ENCODE measurements at regions not wholly inside any gene's neighbourhood (a gene's known extent, or its start where the extent isn't known, plus 50 kb on each side); places are given as distances from the start of the nearest gene placed in this dataset.

GRCh38 chr4:179738822-179739221 is 2296.6 kb upstream of the AGA start:
- Histone ChIP-seq H4K20me1 (ENCODE audit: insufficient read depth, low read length) (no peaks in the 10 kb centered on the region), H3F3A (ENCODE audit: insufficient read depth, low read length) (no peaks in the 10 kb centered on the region), H3K9me3 (replicated peaks; ENCODE audit: insufficient read depth, low read length) (no peaks in the 10 kb centered on the region), H3K9ac (ENCODE audit: low read length) (no peak overlapping the region), H3K4me1 (ENCODE audit: low read length) (no peaks in the 10 kb centered on the region), H2AFZ (ENCODE audit: low read length) (no peak overlapping the region), H3K27ac (ENCODE audit: low read length) (no peak overlapping the region), H3K79me2 (ENCODE audit: low read length) (no peaks in the 10 kb centered on the region), H3K36me3 (replicated peaks; ENCODE audit: insufficient read depth, low read length) (no peaks in the 10 kb centered on the region), H3K27me3 (replicated peaks; ENCODE audit: insufficient read depth, low read length) (no peaks in the 10 kb centered on the region), H3K4me2 (ENCODE audit: low read depth, low read length) (no peak overlapping the region), H3K9me2 (replicated peaks; ENCODE audit: insufficient read depth, low read length) (no peaks in the 10 kb centered on the region), H3K4me3 (ENCODE audit: low read length) (no peak overlapping the region)
- DNase-seq, result no peak
- TF ChIP-seq EZH2phosphoT487 (IDR thresholded peaks at IDR 0.05; ENCODE audit: low read length) (no peak), EZH2 (optimal IDR thresholded peaks at IDR 0.05; ENCODE audit: low read depth, low read length) (no peak)
- TF ChIP-seq, protein P1, sequence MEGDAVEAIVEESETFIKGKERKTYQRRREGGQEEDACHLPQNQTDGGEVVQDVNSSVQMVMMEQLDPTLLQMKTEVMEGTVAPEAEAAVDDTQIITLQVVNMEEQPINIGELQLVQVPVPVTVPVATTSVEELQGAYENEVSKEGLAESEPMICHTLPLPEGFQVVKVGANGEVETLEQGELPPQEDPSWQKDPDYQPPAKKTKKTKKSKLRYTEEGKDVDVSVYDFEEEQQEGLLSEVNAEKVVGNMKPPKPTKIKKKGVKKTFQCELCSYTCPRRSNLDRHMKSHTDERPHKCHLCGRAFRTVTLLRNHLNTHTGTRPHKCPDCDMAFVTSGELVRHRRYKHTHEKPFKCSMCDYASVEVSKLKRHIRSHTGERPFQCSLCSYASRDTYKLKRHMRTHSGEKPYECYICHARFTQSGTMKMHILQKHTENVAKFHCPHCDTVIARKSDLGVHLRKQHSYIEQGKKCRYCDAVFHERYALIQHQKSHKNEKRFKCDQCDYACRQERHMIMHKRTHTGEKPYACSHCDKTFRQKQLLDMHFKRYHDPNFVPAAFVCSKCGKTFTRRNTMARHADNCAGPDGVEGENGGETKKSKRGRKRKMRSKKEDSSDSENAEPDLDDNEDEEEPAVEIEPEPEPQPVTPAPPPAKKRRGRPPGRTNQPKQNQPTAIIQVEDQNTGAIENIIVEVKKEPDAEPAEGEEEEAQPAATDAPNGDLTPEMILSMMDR (IDR thresholded peaks at IDR 0.05; ENCODE audit: low read length), result no peak

- no peaks in the 10 kb centered on the region for H3K9me3 ChIP-seq (replicated peaks; ENCODE audit: insufficient read depth, low read length)
- H3K9ac ChIP-seq (ENCODE audit: low read length), result no peak overlapping the region
- no peaks in the 10 kb centered on the region for H3K27me3 ChIP-seq (replicated peaks; ENCODE audit: insufficient read depth, low read length)
- H3F3A ChIP-seq (ENCODE audit: insufficient read depth, low read length), result no peaks in the 10 kb centered on the region
- TF ChIP-seq, protein P1 (IDR thresholded peaks at IDR 0.05; ENCODE audit: low read length), result no peak
- H4K20me1 ChIP-seq (ENCODE audit: insufficient read depth, low read length), result no peaks in the 10 kb centered on the region
- no peaks in the 10 kb centered on the region for H3K36me3 ChIP-seq (replicated peaks; ENCODE audit: insufficient read depth, low read length)
- no peak for DNase-seq
- H3K27ac ChIP-seq (ENCODE audit: low read length), result no peak overlapping the region
- H3K79me2 ChIP-seq (ENCODE audit: low read length), result no peaks in the 10 kb centered on the region
- H3K9me2 ChIP-seq (replicated peaks; ENCODE audit: insufficient read depth, low read length), result no peaks in the 10 kb centered on the region
- no peak overlapping the region for H3K4me2 ChIP-seq (ENCODE audit: low read depth, low read length)
- no peak overlapping the region for H3K4me3 ChIP-seq (ENCODE audit: low read length)
- H2AFZ ChIP-seq (ENCODE audit: low read length), result no peak overlapping the region
- no peaks in the 10 kb centered on the region for H3K4me1 ChIP-seq (ENCODE audit: low read length)
Measured at GRCh38 chr4:179747218-179747910, 2305.1 kb upstream of the AGA start.

GRCh38 chr4:179748837-179749236 is 2306.6 kb upstream of the AGA start:
- H3K9me3 ChIP-seq (replicated peaks; ENCODE audit: insufficient read depth, low read length), result no peaks in the 10 kb centered on the region
- no peak overlapping the region for H3K9ac ChIP-seq (ENCODE audit: low read length)
- no peak overlapping the region for H3K27ac ChIP-seq (ENCODE audit: low read length)
- no peaks in the 10 kb centered on the region for H3K79me2 ChIP-seq (ENCODE audit: low read length)
- TF ChIP-seq, protein P1 (IDR thresholded peaks at IDR 0.05; ENCODE audit: low read length), result no peak
- TF ChIP-seq EZH2phosphoT487 (IDR thresholded peaks at IDR 0.05; ENCODE audit: low read length) (no peak), EZH2 (optimal IDR thresholded peaks at IDR 0.05; ENCODE audit: low read depth, low read length) (no peak)
- no peaks in the 10 kb centered on the region for H3K27me3 ChIP-seq (replicated peaks; ENCODE audit: insufficient read depth, low read length)
- no peak overlapping the region for H3K4me2 ChIP-seq (ENCODE audit: low read depth, low read length)
- no peaks in the 10 kb centered on the region for H3F3A ChIP-seq (ENCODE audit: insufficient read depth, low read length)
- no peaks in the 10 kb centered on the region for H3K9me2 ChIP-seq (replicated peaks; ENCODE audit: insufficient read depth, low read length)
- H4K20me1 ChIP-seq (ENCODE audit: insufficient read depth, low read length), result no peaks in the 10 kb centered on the region
- H3K36me3 ChIP-seq (replicated peaks; ENCODE audit: insufficient read depth, low read length), result no peaks in the 10 kb centered on the region
- no peak for DNase-seq
- H2AFZ ChIP-seq (ENCODE audit: low read length), result no peak overlapping the region
- H3K4me1 ChIP-seq (ENCODE audit: low read length), result no peaks in the 10 kb centered on the region
- H3K4me3 ChIP-seq (ENCODE audit: low read length), result no peak overlapping the region

All from MM.1S (cell line).